GM19239 (cell line): ENCODE measurements at regions not wholly inside any gene's neighbourhood (a gene's known extent, or its start where the extent isn't known, plus 50 kb on each side); places are given as distances from the start of the nearest gene placed in this dataset.
"Not testable (repeated sequence)": the region's sequence is repeated elsewhere in the genome, so short reads cannot be mapped to it uniquely, and the experiment has no call there.

Experiments used
- DNase-seq: peaks from one replicate; pipeline ENCODE4 v3.0.0; 2011; ENCODE audit warnings: low spot score; ENCODE audit not compliant: insufficient read length
- FAIRE-seq: peaks from 2 replicates; lab custom pipeline; 2011; peaks lifted over from hg19 to GRCh38; lab: Jason Lieb, UNC

GRCh38 chr2:111663471-111664274 lies 220.3 kb downstream of the ANAPC1 start:
- no peak for FAIRE-seq
- DNase-seq = no peak

DNA sequence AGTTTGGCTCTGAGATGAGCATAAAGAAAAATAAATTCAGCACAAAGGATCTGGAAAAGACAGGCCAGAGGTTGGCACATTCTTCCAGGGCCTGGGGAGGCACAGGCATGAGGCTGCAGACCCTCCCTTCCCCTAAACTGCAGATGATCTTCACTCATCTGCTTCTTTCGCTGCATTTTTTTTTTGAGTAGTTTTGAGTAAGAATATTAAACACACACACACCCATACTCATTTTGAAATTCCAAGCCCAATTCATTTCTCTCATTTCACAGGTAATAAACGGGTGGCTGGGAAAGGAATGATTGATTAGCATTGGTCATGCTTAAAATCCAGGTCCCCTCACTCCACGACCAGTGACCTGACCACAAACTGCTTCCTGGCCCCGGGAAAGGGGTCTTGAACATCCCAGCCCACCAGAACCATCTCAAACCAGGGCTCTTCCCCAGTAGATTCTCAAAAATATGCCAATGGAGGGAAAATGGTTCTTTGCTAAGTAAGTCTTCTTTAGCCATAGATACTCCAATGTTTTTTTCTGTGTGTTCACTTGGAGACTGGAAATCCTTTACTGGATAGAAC lies 219.6 kb downstream of the ANAPC1 start:
- DNase-seq (no peak), FAIRE-seq (no peak)

DNA sequence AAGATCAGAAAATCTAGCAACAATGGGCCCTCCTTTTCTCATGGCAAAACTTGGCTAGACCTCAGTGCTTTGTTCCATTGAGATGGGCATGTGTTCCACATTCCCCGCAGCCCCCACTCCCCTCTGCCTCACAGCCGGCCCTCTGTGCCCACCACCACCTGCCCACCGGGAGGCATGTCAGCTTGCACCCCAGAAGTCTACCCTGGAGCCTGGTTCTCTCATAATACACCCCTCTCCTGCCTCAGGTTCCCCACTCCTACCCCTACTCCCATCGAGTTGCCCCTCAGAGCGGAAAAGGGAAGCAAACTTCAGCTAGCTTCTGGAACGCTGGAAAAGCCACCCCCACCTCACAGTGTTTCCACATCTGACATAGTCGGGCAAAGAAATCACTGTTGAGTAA lies 219.0 kb downstream of the ANAPC1 start:
- DNase-seq (no peak), FAIRE-seq (no peak)

DNA sequence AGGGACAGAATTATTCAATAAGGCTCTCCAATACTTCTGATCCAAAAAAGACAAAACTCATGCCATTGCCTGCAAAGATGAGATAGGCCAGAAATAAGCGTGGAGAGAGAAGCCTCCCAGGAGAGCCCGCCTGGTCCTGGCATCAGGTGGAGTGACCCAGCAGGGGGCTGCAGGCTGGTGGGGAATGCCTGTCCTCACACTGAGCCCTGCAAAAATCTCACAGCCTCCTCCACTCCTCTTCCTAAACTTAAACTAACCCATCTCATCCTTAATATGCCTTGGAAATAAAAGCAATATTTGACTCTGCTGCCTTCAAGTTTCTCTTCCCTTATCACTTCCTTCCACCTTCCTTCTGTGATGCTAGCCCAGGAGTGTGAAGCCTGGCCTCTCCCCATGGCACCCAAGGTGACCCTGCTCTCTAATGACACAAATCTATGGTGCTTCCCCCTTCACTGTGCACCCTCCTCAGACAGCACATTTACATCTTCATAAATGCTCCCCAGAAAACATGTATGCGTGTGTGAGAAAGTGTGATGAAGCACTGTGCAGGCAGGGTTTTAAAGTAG lies 218.4 kb downstream of the ANAPC1 start:
- DNase-seq = no peak
- FAIRE-seq = no peak

DNA sequence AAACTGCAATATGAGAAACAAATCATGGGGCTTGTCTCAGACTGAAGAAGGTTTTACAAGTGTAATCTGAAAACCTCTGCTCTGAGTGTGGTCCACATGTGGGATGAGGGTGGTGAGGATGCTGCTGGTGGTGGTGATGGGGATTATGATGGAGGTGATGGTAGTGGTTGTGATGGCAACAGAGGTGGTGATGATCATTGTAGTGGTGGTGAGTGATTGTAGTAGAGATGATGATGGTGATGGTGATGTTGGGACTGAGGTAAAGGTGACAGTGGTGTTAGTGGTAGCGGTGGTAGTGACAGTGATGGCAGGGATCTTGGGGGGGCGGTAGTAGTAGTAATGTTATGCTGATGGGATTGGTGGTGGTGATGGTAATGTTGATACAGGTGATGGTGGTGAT lies 217.8 kb downstream of the ANAPC1 start:
- no peak for FAIRE-seq

GRCh38 chr2:111667001-111667400 lies 217.0 kb downstream of the ANAPC1 start:
- FAIRE-seq (no peak), DNase-seq (no peak)

More for the DNA sequence above, 217.8 kb downstream of the ANAPC1 start:
- no peak for DNase-seq

DNA sequence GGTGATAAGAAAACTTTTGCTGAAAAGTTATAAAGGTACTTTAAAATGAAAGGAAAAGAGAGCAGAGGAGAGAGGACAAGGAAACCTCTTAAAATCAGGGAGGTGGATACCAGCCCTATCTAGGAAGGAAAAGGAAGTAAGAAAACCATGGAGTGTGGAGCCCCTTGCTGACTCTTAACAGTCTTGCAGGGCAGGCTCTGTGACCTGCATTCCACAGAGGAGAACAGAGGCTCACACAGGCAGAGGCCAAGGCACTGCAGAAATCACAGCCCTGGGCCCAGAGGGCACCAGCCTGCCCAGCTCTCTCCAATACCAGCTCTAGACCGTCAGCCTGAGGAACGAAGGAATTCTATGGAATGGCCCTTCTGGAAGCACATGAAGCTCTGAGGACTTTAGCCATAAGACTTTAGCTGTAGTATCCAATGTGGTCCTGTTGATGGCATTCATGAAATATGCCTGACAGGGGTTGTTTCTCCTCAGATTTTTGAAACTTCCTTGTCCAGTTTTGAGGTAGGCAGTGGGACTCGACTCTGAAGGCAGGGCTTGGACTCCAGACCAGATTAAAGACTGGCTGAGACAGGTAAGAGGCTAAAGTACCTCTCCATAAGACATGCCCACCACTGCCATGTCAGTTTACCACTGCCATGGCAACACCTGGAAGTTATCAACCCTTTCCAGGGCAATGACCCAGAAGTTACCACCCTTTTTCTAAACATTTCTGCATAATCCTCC lies 216.3 kb downstream of the ANAPC1 start:
- FAIRE-seq (no peak), DNase-seq (no peak)

DNA sequence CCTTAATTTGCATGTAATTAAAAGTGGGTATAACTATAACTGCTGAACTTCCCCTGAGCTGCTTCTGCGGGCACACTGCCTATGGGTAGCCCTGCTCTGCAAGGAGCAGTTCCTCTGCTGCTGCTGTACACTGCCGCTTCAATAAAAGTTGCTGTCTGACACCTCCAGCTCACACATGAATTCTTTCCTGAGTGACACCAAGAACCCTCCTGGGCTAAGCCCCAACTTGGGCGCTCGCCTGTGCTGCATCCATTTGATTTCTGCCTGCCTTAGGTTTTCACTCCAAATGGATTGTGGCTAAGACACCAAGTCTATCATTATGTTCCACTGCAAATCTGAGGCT lies 215.7 kb downstream of the ANAPC1 start:
- no peak for FAIRE-seq

DNA sequence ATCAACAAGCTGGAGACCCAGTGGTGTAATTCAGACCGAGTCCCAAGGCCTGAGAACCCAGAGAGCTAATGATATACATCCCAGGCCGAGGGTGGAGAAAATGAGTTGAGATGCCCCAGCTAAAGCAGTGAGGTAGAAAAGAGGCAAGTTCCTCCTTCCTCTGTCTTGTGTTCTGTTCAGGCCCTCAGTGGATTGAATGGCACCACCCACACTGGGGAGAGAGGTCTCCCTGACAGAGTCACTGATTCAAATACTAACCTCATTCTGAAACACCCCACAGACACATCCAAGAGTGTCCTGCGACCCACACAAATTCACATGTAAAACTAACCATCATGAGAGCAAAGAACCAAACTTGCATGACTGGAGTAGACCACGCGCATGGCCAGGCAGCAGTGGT lies 215.3 kb downstream of the ANAPC1 start:
- DNase-seq (no peak), FAIRE-seq (no peak)

More for the DNA sequence above, 215.7 kb downstream of the ANAPC1 start:
- DNase-seq = no peak

GRCh38 chr2:111669928-111670695 lies 213.9 kb downstream of the ANAPC1 start:
- DNase-seq = no peak
- no peak for FAIRE-seq

DNA sequence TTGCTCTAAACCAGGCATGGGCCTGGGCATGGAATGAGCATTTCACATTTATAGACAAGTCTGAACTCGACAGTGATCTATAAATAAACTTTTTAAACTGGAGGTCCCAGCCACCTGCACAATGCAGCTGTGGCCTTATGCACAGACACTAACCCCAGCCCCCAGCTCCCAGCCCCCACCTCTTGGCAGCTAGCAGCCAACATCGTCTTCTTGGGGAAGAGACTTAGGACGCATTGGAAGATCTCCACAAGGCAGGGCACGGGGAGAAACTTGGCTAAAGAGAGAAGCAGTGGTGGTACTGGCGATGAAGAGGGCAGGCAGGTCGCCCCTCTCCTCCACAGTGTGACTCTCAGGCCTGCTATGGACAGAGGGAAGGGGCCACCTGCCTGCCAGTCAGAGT lies 213.2 kb downstream of the ANAPC1 start:
- no peak for DNase-seq
- FAIRE-seq = no peak

GRCh38 chr2:111671426-111672150 lies 212.4 kb downstream of the ANAPC1 start:
- no peak for DNase-seq
- no peak for FAIRE-seq

- DNase-seq, FAIRE-seq: not testable (repeated sequence)
These were observed 211.4 kb downstream of the ANAPC1 start for GRCh38 chr2:111672641-111673040.

GRCh38 chr2:111673526-111673925 lies 210.5 kb downstream of the ANAPC1 start:
- DNase-seq (no peak), FAIRE-seq (no peak)

GRCh38 chr2:111675419-111676194 lies 208.4 kb downstream of the ANAPC1 start:
- DNase-seq (no peak), FAIRE-seq (no peak)

DNA sequence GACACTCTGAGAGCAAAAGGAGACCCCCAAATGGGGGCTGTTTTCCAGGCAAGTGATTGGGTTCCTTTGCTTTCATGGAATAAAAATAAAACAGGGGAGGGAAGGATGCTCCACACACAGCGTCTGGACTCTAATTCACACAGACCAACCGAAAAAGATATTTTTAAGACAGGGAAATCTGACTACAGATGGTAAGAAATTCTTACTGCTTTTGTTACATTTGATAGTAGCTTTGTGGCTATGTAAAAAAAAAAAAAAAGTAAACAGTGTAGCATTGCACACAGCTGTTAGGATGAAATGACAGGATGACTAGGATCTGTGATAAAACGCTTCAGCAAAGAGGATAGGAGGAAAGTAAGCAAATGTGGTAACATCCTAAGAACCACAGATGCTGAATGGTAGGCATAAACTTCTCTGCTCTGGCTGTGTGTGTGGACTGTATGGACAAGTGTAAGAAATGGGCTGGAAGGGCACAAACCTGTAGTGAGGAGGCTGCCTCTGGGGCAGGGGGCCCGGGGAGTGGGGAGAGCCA lies 207.6 kb downstream of the ANAPC1 start:
- no peak for FAIRE-seq
- DNase-seq = no peak

DNA sequence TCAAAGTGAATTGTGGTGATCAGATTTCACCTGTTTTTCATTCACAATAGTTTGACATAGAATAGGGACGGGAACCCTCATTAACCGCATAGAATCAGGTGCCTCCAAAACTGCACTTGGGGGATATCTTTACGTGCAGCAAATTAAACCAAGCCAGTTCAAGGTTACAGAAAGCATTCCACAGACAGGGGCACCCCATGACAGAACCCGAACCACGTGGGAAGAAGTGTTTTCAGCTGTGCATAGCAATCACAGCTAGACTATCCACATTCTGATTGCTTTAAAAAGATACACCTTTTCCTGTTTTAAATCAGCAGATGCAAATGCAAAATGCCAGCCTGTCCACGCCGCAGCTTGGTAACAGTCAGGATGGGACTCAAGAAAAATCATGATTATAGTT lies 205.8 kb downstream of the ANAPC1 start:
- FAIRE-seq (no peak), DNase-seq (no peak)

DNA sequence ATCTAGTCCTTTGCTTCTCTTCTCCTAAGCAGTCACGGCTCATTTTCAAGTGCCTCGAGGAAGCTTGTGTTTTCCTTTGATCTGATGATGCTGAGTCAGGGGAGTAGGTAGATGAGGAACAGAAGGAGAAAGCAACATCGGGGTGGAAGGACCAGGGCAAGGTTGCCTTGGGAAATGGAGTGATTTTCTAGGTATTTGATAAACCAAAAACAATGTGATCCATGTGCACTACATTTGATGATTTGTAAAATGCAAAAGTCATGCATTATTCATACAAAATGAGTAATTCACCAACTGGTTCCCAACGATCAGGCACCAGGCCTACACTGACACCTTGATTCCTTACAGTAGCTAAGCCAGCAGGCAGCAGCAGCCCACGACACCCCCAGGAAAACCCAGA lies 205.3 kb downstream of the ANAPC1 start:
- DNase-seq (no peak), FAIRE-seq (no peak)

- FAIRE-seq = no peak
- no peak for DNase-seq
These were observed 204.8 kb downstream of the ANAPC1 start for GRCh38 chr2:111679202-111679601.
